Right lobe of liver (tissue), 6 donors: ENCODE measurements at regions not wholly inside any gene's neighbourhood (a gene's known extent, or its start where the extent isn't known, plus 50 kb on each side); places are given as distances from the start of the nearest gene placed in this dataset.
A peak's percentile ranks its signal among the peaks of the same experiment; 100 is the strongest.

Source experiments
- ATAC-seq, 4 donors: fragments of 200-7000 bp; cut with Tn5 transposase; one replicate each; pipeline ENCODE4 v1.9.1; 2020; ENCODE audit warnings: mild to moderate bottlenecking in 4 of 4, moderate library complexity in 4 of 4
- DNase-seq, 3 donors: peaks; one replicate each; pipeline ENCODE4 v3.0.0-alpha.2; 2020
- H3K27ac ChIP-seq, 3 donors: fragments of 200-600 bp; one replicate each; pipeline ENCODE4 v1.8.0; 2022
- H3K27me3 ChIP-seq, 2 donors: fragments of 200-600 bp; one replicate each; pipeline ENCODE4 v1.8.0; 2022
- H3K36me3 ChIP-seq, 4 donors: fragments of 200-600 bp; sonication (generic) in 1 of 4; one replicate each; pipeline versions ENCODE4 v1.5.1 to v1.8.0; 2017 to 2022; ENCODE audit warnings: control low read depth in 1 of 4
- H3K4me1 ChIP-seq, 4 donors: fragments of 200-600 bp; sonication (generic) in 1 of 4; one replicate each; pipeline versions ENCODE4 v1.5.1 to v1.8.0; 2017 to 2022; ENCODE audit warnings: control low read depth in 1 of 4
- H3K4me3 ChIP-seq, 3 donors: fragments of 200-600 bp; one replicate each; pipeline ENCODE4 v1.8.0; 2022
- H3K9me3 ChIP-seq, 4 donors: fragments of 200-600 bp; sonication (generic) in 1 of 4; one replicate each; pipeline versions ENCODE4 v1.5.1 to v1.8.0; 2017 to 2022; ENCODE audit warnings: control low read depth in 1 of 4
- POLR2A ChIP-seq: fragments of 450-650 bp; IDR thresholded peaks from one replicate; pipeline ENCODE4 v1.6.1; 2017; ENCODE audit warnings: antibody characterized with exemption, mild to moderate bottlenecking
- WGBS: methylation state at CpG from one replicate; pipeline ENCODE4 v1.1.6; 2018; ENCODE audit warnings: low coverage, low lambda C conversion rate; ENCODE audit not compliant: insufficient coverage; ENCODE audit errors: missing lambda C conversion rate; 5-methylcytosine and 5-hydroxymethylcytosine counted together
- intact Hi-C, 2 donors: fragments of 100-400 bp; cut with DNase I; formaldehyde crosslinking; loops; one replicate each; pipeline versions ENCODE4 v1.11.2 to v1.14.1; 2022
- TF ChIP-seq, protein P1 (sequence below), 4 donors: fragments of 200-600 bp in 3 of 4; fragments of 450-650 bp in 1 of 4; IDR thresholded peaks; one replicate each; pipeline versions ENCODE4 v1.5.1 to v1.8.0; 2016 to 2022; ENCODE audit warnings: antibody characterized with exemption in 4 of 4, mild to moderate bottlenecking in 2 of 4
- donor health status: DM: no; HTN: yes; CAD: no.
- donor health status: DM: no; HTN: no; CAD: no.
- donor health status: DM: no; HTN: no; CAD: no.
- donor health status: DM: no; HTN: yes; CAD: no.
- donor health status: DM: no; HTN: yes; CAD: no.

DNA sequence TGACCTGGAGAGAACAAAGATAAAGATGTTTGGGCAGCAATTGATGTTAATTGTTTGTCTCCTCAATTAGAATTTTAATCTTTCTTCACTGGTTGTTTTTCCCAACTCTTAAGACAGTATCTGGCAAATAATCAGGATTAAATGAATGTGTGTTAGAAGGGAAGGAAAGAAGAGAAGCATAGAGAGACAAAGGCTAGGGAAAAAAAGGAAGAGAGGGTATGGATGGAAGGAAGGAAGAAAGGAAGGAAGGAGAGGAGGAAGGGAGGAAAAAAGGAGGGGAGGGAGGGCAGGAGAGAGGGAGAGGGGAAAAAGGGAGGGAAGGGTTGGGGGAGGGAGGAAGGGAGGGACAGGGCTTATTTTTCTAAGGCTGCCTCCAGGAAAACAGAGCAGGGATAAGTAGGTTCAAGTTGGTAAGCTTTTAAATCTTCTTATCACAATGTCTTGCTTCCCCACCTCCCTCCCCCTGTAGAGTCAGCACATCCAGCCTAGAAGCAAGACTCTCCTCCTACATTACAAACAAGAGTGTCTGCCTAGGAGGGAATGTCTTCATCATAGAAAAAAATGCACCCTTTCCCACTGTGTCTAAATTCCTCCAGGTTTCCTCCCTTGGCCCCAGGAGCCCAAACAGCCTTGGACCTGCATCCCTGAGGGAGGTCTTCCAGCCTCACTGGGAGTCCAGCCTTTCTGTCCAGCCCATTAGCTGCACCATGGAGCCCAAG, 447.8 kb upstream of the JARID2 start:
- Histone ChIP-seq H3K27me3 (no peaks in the 10 kb centered on the region), H3K9me3 (no peaks in the 10 kb centered on the region), H3K4me1 (peaks cover 0 to 12% (median 0%) of the 10 kb centered on the region in 4 donors), H3K36me3 (no peaks in the 10 kb centered on the region), H3K27ac (no peak overlapping the region), H3K4me3 (no peak overlapping the region)
- intact Hi-C loops, result no loop called here
- no peak for ATAC-seq
- DNase-seq, result no peak
- TF ChIP-seq, protein P1, sequence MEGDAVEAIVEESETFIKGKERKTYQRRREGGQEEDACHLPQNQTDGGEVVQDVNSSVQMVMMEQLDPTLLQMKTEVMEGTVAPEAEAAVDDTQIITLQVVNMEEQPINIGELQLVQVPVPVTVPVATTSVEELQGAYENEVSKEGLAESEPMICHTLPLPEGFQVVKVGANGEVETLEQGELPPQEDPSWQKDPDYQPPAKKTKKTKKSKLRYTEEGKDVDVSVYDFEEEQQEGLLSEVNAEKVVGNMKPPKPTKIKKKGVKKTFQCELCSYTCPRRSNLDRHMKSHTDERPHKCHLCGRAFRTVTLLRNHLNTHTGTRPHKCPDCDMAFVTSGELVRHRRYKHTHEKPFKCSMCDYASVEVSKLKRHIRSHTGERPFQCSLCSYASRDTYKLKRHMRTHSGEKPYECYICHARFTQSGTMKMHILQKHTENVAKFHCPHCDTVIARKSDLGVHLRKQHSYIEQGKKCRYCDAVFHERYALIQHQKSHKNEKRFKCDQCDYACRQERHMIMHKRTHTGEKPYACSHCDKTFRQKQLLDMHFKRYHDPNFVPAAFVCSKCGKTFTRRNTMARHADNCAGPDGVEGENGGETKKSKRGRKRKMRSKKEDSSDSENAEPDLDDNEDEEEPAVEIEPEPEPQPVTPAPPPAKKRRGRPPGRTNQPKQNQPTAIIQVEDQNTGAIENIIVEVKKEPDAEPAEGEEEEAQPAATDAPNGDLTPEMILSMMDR (IDR thresholded peaks at IDR 0.05), result no peak
- no peak for TF ChIP-seq POLR2A

DNA sequence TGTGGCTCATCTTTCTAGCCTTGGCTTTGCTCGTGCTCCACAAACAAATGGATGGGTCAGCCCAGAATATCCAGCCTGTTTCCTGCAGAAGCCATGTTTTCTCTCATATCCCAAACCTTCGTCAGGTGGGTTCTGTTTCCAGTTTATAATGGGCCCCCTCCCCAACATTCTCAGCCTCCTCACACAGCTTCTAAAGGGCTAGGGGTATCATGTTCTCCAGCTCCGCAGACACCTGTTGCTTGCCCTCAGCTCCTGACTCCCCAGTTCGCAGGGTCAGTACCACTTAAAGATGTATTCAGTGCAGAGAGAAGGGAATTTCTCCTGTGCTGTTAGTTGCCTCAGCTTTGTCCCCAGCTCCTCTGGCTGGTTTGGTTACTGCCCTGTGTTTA, 447.3 kb upstream of the JARID2 start:
- WGBS, result 80% methylated on average over 4 of the region's 4 CpGs
- Histone ChIP-seq H3K27me3 (no peaks in the 10 kb centered on the region), H3K36me3 (no peaks in the 10 kb centered on the region), H3K4me1 (peaks cover 0 to 12% (median 0%) of the 10 kb centered on the region in 4 donors), H3K9me3 (no peaks in the 10 kb centered on the region), H3K27ac (no peak overlapping the region), H3K4me3 (no peak overlapping the region)
- no peak for DNase-seq
- intact Hi-C loops, result no loop called here
- no peak for ATAC-seq
- TF ChIP-seq, protein P1 (IDR thresholded peaks at IDR 0.05), result no peak
- TF ChIP-seq POLR2A, result no peak

GRCh38 chr6:14798996-14799588, 446.8 kb upstream of the JARID2 start:
- H3K4me1 ChIP-seq, result peaks cover 0 to 12% (median 0%) of the 10 kb centered on the region in 4 donors
- H3K27ac ChIP-seq, result no peak overlapping the region
- TF ChIP-seq POLR2A, result no peak
- TF ChIP-seq, protein P1 (IDR thresholded peaks at IDR 0.05), result no peak
- H3K9me3 ChIP-seq, result no peaks in the 10 kb centered on the region
- DNase-seq (no peak), ATAC-seq (no peak)
- H3K4me3 ChIP-seq, result no peak overlapping the region
- 93% methylated on average over 2 of the region's 2 CpGs for WGBS
- intact Hi-C loops, result no loop called here
- H3K27me3 ChIP-seq, result no peaks in the 10 kb centered on the region
- no peaks in the 10 kb centered on the region for H3K36me3 ChIP-seq

DNA sequence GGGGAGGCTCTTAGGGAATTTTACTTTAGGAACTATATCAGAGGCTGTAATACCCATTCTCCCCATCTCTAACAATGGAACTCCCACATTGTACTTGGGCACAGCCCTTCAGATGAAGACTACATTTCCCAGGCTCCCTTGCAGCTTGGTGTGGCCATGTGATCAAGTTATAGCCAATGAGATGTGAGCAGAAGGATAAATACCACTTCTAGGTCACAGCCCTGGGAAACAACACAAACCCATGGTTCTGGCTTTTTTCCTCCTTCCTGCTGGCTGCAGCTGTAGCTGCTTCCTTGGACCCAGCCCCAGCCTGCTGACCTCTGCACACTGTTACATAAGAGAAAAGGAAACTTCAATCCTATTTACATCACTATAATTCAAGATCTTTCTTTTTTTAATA, 445.9 kb upstream of the JARID2 start:
- H3K27ac ChIP-seq, result peak overlapping the region in 1 of 3 donors; percentile 2
- peak; percentile 61 to 84 (median 78) for DNase-seq
- H3K4me1 ChIP-seq, result peaks cover 0 to 16% (median 3%) of the 10 kb centered on the region in 4 donors
- intact Hi-C loops, result no loop called here
- H3K9me3 ChIP-seq, result no peaks in the 10 kb centered on the region
- no peak overlapping the region for H3K4me3 ChIP-seq
- H3K27me3 ChIP-seq, result no peaks in the 10 kb centered on the region
- H3K36me3 ChIP-seq, result no peaks in the 10 kb centered on the region
- peak; percentile 93 to 96 (median 94) for ATAC-seq
- TF ChIP-seq POLR2A, result no peak
- TF ChIP-seq, protein P1 (IDR thresholded peaks at IDR 0.05), result no peak
